HG02571 (cell line): ENCODE measurements at regions not wholly inside any gene's neighbourhood (a gene's known extent, or its start where the extent isn't known, plus 50 kb on each side); places are given as distances from the start of the nearest gene placed in this dataset.

Experiments used
- ATAC-seq: cut with Tn5 transposase; IDR thresholded peaks from one replicate; pipeline ENCODE4 v1.9.1; 2021; ENCODE audit warnings: mild to moderate bottlenecking, moderate library complexity; ENCODE audit not compliant: unreplicated experiment

DNA sequence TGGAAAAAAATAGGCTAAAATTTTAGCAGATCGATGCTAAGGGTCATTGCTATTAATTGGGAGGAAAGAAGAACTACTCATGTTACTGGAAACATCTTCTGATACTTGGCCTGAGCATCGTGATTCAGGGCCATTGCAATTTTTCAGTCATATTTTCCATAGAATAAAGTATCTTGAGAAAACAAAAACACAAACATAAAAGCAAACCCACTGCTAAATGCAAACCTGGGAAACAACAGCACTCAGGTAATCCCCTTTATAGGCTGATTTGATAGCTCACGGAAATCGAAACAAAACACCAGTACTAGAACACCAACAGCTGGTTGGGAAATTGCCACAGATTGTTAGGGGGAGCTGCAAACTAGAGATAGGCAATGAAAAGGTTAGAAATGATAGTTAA is 172.9 kb upstream of the ESRRG start:
- ATAC-seq: no peak

DNA sequence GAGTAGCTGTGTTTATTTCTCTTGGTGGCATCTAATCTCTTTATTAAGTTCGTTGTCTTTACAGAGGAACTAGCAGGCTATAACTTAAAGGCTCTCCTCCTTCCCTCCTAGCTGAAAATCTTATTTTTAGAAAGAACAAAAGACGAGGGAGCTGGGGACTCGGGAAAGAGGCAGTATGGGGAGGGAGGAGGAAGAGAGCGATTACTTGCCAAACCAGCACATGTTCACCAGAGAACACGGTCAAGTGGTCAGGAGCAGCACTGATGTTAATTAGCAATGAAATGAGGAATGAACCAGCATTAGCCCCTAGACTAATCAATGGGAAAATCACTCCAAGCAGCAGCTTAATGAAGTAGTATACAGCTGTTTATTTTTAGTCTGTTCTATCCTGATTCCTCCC is 171.3 kb upstream of the ESRRG start:
- no peak for ATAC-seq

DNA sequence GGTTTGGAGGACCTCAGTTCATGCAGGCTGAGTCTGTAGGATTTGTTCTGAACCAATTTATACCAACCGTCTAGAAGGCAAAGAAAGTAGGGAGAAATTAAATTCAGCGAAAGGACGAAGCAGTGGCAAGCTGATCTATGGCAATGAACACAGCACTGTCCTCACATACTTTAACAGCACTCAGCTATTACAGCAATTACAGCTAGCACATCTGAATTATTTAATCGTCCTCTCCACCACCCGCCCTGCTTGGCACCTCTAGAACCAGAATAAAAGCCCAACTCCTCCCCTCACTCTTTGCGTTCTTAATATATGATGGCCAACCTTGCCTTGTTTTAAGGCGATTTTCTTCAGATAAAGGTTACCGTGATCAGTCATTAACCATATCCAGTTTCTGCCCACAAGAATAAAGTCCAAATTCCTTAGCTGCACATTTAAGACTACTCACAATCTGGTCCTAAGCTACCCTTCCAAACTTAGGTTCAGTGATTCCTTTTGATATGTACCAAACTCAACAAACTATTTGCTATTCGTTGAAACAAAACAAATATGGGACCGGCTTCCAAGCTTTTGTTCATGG is 169.4 kb upstream of the ESRRG start:
- ATAC-seq: no peak

DNA sequence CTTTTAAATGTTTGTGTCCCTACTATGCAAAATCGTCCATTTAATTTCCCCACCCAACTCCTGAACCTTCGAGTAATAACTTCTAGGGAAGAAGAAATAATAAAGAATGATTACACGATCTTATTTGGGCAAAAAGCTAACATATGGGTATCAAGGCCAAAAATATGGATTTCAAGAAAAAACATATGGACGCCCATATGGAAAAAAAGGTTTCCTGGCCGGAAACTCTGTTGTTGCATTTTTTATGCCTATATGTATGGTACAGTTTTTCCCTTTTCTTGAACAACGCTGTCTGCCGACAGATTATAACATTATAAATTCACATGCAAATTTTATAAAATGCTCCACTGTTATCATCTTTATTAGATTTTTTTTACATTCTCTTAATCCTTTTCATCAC is 167.6 kb upstream of the ESRRG start:
- ATAC-seq: no peak

DNA sequence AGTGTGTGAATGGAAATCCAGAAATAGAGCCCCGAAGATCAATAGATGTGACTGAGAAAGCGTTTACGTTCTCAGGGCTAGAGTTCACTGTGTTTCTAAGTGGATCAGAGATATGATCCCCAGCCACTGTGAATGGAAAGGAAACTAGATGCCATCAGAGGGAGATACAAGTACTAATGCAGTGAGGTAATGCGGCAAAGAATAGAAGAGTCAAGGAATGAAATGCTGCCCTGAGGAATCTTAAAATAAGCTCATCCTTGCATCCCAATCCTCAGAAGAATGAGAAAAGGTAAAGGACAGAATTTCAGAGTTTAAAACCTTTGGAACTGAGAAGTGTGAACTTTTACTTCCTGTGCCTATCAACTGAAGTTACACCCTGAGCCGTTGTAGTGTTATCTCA is 165.5 kb upstream of the ESRRG start:
- ATAC-seq: no peak

DNA sequence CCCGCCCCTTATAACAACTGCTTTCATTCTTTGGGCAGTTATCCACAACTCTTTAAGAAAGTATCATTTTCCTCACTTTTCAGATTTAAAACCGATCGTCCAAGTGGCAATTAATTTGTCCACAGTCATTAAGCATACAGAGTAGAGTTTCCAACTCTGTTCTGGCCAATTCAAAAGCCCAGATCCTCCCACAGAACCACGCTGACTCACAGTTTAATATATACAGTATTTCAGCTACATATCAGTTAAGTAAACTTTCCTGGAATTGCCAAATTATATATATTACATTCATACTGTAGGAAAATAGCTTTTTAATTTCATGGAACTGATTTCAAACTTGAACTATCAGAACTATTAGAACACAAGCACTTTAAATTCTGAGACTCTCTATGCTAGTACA is 163.8 kb upstream of the ESRRG start:
- no peak for ATAC-seq

DNA sequence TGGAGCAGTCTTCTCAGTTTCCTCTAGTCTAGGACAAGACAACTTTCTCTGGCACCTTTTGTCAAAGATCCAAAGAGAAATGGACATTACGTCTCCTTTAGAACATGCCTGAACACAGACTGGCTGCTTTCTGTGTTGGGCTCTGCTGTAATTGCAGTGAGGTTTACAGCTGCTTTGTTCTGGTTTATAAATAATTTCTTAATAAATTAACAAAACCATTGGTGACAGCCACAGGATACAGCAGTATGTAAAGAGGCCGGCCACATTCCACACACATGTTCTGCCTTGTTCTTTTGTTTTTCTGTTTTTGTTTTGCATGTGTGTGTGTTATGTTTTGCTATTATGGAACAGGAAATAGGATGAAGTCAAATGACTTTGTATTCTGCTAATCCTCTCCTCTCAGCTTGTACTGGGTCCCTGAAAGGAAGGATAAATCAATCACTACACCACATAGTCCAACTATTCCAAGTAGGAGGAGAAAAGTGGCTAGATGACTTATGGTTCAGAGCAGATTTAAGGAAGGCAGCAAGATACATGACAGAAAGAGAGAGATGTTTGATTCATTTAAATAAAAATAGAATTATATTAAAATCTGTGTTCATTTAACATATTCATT is 161.5 kb upstream of the ESRRG start:
- no peak for ATAC-seq

DNA sequence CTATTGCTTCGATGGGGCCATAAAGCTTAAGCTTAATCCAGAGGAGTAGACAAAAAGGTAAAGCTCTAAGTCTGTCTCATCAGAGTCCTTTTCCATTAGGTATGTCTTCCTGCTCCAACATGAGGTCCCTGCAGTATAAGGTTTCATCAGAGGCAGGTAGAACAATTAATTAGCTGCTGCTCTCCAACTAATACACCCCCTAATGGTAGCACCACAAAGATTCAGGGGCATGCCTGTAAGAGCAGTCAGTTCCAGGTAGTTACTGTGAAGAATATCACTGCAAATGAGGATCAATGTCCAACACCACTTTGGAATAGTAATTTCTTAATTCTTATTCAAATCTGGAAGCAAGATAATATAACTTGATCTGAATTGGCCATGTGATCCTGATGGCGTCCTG is 160.3 kb upstream of the ESRRG start:
- no peak for ATAC-seq

DNA sequence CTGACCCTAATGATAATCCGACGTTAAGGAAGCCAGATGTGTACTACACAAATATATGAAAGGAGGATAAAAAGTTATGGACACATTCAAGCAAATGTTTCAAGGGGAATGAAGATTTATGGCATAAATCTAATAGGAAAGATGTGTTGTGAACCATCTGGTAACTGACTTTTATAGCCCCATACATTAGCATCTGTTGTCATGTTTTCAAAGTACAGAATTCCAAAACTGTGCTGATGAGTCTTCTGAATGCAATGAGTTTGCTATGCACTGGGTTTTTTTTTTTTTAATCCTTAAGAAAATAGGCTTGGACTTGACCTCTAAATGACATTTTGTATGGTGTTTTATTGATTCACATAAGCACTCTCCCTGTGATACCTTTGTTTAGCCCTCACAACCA is 158.5 kb upstream of the ESRRG start:
- ATAC-seq: no peak

DNA sequence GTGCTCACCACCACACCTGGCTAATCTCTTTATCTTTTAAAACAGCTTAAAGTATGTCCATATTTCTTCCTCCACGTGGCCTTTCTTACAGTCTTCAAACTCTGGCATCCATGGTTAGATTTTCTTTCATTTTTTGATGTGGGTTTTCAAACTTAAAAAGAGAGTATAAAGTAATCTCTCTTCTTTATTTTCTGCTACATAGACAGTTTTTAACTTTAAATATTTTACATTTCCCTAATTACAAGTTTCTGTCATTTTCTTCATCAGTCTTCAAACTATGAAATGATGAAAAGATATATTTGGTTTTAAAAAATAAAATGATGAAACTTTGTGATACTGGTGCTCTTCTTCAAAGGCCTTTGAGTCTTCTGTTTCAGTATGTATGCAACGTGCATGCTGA is 143.5 kb upstream of the ESRRG start:
- ATAC-seq: no peak

DNA sequence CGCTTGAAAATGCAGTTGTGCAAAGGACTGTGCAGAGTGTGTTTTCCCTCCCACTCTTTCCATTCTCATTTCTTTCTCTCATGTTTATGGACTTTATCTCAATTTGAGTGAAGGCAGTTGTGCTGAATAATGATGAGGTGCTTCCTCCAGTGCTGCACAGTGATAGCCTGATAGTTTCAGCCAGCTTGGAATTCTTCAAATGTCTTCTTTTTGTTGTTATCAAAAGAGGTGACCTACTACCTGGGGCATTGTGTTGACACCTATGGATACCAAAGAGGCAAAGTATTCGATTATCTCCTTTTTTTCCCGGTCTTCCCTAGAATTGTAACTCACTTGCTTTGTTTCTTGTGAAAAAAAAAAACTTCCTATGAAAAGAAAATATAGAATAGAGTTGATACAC is 132.6 kb upstream of the ESRRG start:
- no peak for ATAC-seq

DNA sequence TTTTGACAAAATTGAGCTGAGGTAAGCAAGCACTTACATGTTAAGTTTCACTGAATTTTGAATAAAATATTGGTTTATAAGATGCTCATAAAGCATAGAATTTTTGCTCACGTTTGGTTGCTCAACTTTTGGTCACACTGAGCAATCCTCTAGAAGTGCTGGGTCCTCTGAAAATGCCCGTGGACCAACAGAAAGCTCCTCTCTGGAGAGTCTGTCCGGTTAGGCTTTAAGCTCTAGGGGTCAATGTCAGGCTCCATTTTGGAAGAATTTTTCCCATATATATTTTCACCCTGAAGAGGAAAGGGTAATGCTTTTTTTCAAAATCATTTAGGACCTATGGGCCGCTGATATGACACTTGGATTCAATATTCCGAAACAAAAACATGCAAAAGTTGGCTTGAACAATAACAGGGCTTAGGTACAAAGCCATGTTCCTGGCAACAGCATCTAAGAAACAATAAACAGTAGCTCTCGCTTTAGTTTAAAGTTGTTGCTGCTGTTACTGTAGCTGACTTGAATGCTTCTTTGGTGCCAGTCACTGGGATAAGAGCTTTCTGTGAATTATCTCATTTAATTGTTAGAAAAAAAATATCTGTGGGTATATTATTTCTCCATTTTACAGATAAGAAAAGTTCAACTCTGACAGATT is 131.7 kb upstream of the ESRRG start:
- ATAC-seq: no peak

DNA sequence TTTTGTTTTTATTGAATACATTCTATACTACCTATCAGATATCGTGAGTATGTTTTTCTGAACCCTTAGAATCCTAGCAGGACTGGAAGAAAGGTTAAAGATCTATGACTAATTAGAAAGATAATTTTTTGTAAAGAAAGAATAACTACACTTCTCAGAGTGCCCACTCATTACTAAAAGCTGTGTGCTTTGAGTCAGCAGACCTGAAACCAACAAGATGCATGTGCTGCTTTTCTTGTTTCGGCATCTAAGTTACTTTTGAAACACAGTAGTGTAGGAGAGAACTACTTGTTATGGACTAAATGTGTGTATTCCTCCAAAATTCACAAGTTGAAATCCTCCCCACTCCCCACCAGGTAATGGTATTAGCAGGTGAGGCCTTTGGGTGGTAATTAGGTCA is 127.8 kb upstream of the ESRRG start:
- no peak for ATAC-seq

DNA sequence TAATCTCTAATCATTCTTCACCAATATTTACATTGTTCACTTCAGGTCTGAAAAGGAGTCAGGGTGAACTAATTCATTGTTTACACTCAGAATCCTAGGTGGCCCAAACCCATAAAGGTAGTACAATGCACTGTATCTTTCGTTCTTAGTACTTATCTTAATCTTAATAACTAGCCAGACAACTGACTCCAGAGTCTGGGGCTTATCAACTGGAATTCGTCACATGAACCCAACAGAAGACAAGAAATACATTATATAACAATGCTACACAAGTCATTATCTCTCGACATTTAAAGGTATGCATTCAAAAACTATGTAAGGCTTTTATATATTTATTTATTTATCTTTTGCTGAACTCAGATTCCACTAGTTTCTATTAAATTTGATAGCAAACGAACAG is 125.9 kb upstream of the ESRRG start:
- ATAC-seq: no peak

DNA sequence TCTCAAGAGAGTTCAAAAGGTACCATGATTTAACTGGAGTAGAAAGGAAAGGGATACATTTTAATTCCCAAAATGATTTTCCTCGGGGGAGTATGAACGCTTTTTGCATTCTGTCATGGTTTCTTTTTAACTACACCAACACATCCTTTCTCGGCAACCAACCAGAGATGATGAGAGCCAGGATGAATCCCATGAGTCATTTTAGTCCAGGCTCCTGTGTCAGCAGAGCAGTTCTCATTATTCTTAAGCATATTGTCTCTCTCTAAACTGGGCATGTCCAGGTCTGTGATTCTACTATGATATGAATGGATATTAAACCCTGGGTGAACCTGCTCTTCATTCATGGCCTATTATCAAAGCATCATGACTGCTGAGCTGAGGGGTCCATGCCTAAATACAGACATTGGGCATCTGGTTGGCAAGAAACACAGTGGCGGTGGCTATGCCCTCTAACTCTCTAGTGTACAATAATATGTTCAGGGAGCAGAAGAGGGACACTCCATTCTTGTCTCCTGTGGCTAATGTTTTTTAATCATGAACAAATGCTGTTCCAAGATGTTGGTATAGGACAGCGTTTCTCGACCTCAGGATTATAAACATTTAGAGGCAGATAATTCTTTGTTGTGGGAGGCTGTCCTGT is 124.3 kb upstream of the ESRRG start:
- no peak for ATAC-seq

DNA sequence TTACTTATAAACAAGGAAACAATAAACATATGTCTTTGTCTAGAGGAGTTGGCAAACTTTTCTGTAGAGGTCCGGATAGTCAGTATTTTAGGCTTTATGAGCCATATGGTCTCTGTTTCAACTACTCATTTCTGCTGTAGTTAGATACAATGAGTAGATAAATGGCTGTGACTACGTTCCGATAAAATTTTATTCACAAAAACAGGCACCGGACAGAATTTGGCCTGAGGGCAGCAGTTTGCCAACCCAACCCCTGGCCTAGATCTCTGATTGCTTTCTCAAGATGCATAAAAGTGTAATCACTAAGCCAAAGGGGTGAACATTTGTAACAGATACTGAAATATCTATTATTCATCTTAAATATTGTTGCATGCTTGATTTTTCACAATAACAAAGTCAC is 123.1 kb upstream of the ESRRG start:
- ATAC-seq: no peak

DNA sequence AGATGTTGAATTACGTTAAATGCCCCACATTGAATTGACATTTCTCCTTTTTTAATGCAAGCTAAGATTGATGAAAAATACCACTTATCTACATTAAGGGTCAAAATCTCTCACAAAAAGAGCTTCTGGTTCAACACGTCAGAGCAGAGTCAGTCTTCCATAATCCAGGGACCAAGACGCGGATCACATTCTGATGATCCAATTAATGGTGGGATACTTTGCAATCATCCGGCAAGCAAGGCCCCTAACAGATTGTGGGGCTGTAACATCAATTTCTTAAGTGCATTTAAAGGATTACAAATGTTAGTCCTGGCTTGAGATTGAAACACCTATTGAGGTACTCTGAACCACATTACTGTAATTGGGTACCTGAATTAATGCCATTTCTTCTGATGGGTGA is 120.2 kb upstream of the ESRRG start:
- no peak for ATAC-seq

DNA sequence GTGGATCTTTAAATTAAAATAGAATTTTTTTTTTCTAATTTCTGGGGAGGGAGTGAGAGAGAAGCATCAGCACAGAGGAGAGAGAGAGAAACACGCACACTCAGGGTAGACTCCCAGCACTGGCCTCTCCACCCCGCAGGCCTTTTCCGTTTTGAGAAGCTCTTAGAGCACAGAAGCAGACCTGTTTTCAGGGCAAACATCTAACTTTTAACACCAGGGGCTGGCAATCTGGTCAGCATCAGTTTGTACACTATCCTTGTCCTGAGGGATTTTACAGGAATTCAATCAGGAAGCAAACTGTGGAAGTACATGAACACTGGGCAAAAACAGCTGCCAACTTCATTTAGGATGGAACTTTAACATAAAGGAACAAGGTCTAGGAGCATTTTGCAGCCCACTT is 117.9 kb upstream of the ESRRG start:
- no peak for ATAC-seq

DNA sequence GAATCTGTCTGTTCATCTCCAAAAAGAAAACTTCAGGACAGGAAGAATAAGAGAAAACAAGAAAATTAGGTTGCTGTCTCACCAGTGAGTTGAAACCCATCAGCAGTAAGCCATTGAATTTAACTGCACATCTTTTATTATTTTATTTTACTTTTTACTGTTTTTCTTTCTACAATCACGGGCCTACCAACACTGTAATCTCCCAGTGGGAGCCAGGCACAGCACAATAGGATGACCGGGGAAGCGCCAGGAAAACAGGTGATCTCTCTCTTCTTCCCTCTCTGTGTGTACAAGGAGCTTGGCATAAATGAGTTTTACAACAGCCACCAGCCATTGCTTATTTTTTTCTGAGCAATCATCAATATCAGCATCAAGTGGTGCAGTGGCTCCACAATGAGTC is 113.1 kb upstream of the ESRRG start:
- ATAC-seq: no peak

DNA sequence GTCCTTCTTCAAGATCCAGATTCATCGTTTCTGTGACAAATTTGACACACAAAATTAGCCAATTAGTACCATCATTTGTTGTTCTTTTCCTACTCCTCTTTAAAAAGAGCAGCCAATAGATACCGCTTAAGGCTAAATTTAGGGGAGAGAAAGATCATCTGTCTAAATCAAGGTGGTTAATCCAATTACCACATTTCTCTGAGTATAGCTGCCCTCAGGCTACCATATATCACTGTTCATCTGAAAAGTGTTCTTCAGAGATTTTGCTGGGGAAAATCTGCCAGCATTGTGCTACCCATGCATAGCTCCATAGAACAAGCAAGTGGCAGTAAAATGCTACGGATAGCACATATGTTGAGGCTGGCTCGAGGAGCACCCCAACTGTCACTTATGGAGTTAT is 110.3 kb upstream of the ESRRG start:
- no peak for ATAC-seq

DNA sequence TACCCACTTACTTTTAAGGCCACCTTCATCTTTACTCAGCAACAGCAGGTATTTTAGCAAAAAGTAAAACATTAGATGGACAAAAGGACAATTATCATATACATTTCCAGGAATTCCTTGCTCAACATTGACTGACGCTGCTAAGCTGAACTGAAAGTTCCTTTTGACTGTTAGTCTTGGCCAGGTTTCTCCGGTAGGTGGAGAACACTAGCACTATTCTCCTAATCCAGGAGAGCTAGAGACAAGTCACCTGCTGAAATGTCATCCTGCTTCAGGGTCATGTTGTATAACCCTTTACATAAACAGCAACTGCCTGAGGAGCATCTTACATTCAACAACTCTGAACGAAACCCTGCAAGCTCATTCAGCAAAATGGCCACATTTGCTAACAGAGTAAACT is 109.0 kb upstream of the ESRRG start:
- no peak for ATAC-seq

DNA sequence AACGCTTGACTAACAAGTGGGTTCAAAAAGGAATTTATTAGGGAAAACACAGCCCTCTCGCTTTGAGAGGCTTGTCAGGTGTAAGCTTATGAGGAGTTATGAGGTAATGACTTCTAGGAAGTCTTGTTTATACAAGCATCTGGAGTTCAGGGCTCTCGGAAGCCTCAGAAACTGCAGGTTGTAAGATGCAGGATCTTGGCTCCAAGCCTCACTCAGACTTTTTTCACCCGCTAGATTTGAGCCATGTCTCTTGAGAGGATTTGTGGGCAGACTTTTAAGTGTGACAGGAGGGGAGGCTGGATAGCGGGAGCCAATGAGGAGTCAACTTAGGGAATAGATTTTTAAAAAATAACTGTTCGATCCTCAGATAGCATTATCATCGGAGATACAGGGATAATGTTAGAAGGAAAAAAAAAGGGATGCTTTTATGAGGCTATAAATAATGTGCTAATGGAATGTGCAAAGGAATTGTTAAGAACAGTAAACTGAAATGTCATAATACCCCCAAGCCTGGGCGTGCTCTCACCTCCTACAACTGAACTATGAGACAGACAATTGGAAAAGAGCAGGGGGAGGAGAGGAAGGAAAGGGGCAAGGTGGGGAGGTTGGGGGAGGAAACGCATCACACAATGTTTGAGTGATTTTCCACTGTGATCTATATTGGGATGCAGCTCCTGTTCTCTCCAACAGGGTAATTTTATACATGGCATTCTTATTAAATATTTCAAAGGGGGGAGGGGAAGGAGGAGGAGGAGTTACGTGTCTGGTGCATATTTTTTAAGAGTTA is 107.4 kb upstream of the ESRRG start:
- no peak for ATAC-seq
